H1 (cell line): ENCODE measurements at regions not wholly inside any gene's neighbourhood (a gene's known extent, or its start where the extent isn't known, plus 50 kb on each side); places are given as distances from the start of the nearest gene placed in this dataset.

Source experiments
- CBX5 ChIP-seq: fragments of 300-800, 300-1000 bp; sonication (generic); IDR thresholded peaks from 2 replicates; pipeline ENCODE4 v1.7.1; 2016; ENCODE audit warnings: antibody characterized with exemption, low read length, low read depth
- CHD2 ChIP-seq: IDR thresholded peaks from 2 replicates; pipeline ENCODE4 v1.6.1; 2012; ENCODE audit warnings: low read length, improper control_type of control experiment
- TBP ChIP-seq: IDR thresholded peaks from 2 replicates; pipeline ENCODE4 v1.6.1; 2011; ENCODE audit warnings: low read depth, low read length, improper control_type of control experiment
- TEAD4 ChIP-seq: IDR thresholded peaks from 2 replicates; pipeline ENCODE4 v1.6.1; 2012; ENCODE audit warnings: low read depth, low read length, inconsistent platforms, mixed read lengths

DNA sequence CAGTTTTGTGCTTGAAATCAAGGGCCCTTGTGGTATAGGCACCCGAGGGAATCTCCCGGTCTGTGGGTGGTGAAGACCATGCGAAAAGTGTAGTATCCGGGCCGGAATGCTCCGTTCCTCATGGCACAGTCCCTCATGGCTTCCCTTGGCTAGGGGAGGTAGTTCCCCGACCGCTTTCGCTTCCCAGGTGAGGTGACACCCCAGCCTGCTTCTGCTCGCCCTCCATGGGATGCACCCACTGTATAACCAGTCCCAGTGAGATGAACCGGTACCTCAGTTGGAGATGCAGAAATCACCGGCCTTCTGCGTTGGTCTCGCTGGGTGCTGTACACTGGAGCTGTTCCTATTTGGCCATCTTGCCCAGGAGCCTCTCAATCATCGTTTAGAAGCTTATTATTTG is 195.7 kb upstream of the POT1 start (continued):
- TF ChIP-seq TEAD4 (no peak), CHD2 (no peak), TBP (no peak), CBX5 (no peak)
